ENCODE measurements at regions not wholly inside any gene's neighbourhood (a gene's known extent, or its start where the extent isn't known, plus 50 kb on each side); places are given as distances from the start of the nearest gene placed in this dataset.
A peak's percentile ranks its signal among the peaks of the same experiment; 100 is the strongest.
"Not testable (repeated sequence)": the region's sequence is repeated elsewhere in the genome, so short reads cannot be mapped to it uniquely, and the experiment has no call there.

DNA sequence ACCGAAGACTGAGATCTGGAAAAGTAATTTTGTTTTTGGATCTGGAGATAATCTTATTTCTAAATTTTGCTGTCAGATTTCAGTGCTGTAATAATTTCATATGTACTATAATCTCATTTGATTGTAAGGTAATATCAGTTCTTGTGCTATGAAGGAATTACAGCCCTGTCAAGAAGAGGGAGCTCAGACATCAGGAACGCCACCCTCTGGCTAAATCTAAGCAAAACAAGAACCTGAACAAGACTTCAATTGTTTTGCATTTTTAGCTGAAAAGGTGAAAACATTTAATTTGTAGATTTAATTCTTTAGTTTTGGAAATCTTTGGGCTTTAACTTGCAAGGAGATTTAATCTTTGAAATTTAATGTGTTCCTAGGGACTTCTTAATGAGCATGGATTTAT is 525.4 kb upstream of the HS3ST1 start:
- H3K9ac ChIP-seq (ENCODE audit: low read depth in 1 of 2, low read length in 2 of 2): no peak overlapping the region
- no peak for DNase-seq (ENCODE audit: low spot score)
- WGBS: 63% methylated on average over 2 of the region's 2 CpGs

DNA sequence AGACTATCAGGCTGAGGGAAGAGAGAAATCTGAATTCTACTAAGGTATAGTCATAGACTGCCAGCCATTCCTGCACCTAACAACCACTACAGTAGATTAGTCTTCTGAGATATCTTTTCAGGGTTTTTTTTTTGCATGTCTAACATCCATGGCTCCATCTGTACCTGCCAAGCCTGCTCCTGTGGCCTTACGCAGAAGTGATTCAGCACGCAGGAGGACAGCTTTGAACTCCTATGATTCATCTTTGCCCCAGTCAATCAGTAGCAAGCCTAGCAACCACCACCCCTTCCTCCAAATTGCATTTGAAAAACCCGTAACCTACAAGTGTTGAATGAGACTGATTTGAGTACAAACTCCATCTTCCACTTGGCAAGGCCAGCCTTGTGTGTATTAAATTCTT is 520.7 kb upstream of the HS3ST1 start:
- no peak overlapping the region for H3K9ac ChIP-seq (ENCODE audit: low read depth in 1 of 2, low read length in 2 of 2)
- H3K4me1 ChIP-seq (ENCODE audit: control insufficient read depth in 4 of 4, insufficient read depth in 4 of 4, low read length in 3 of 4): no peaks in the 10 kb centered on the region
- WGBS: 90% methylated on average over 3 of the region's 3 CpGs
- H3K27ac ChIP-seq (ENCODE audit: low read depth in 1 of 2, low read length in 2 of 2): no peak overlapping the region
- H3K27me3 ChIP-seq (ENCODE audit: control insufficient read depth in 4 of 4, insufficient read depth in 4 of 4, low read length in 3 of 4): peaks cover 0 to 2% (median 0%) of the 10 kb centered on the region in 4 donors
- no peak for DNase-seq (ENCODE audit: low spot score)
- TF ChIP-seq RAD21 (IDR thresholded peaks at IDR 0.05) (no peak), JUND (IDR thresholded peaks at IDR 0.05) (no peak), FOXA2 (IDR thresholded peaks at IDR 0.05) (no peak), HNF4G (IDR thresholded peaks at IDR 0.05) (no peak), SP1 (IDR thresholded peaks at IDR 0.05) (no peak), RXRA (IDR thresholded peaks at IDR 0.05) (no peak), FOXA1 (IDR thresholded peaks at IDR 0.05) (no peak), GABPA (IDR thresholded peaks at IDR 0.05 in 1 of 2, conservative IDR thresholded peaks at IDR 0.05 in 1 of 2) (no peak), TAF1 (conservative IDR thresholded peaks at IDR 0.05) (no peak), YY1 (IDR thresholded peaks at IDR 0.05) (no peak), NR2F2 (IDR thresholded peaks at IDR 0.05) (no peak)
- TF ChIP-seq, protein P1, sequence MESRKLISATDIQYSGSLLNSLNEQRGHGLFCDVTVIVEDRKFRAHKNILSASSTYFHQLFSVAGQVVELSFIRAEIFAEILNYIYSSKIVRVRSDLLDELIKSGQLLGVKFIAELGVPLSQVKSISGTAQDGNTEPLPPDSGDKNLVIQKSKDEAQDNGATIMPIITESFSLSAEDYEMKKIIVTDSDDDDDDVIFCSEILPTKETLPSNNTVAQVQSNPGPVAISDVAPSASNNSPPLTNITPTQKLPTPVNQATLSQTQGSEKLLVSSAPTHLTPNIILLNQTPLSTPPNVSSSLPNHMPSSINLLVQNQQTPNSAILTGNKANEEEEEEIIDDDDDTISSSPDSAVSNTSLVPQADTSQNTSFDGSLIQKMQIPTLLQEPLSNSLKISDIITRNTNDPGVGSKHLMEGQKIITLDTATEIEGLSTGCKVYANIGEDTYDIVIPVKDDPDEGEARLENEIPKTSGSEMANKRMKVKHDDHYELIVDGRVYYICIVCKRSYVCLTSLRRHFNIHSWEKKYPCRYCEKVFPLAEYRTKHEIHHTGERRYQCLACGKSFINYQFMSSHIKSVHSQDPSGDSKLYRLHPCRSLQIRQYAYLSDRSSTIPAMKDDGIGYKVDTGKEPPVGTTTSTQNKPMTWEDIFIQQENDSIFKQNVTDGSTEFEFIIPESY (IDR thresholded peaks at IDR 0.05): no peak
- TF ChIP-seq, protein P2, sequence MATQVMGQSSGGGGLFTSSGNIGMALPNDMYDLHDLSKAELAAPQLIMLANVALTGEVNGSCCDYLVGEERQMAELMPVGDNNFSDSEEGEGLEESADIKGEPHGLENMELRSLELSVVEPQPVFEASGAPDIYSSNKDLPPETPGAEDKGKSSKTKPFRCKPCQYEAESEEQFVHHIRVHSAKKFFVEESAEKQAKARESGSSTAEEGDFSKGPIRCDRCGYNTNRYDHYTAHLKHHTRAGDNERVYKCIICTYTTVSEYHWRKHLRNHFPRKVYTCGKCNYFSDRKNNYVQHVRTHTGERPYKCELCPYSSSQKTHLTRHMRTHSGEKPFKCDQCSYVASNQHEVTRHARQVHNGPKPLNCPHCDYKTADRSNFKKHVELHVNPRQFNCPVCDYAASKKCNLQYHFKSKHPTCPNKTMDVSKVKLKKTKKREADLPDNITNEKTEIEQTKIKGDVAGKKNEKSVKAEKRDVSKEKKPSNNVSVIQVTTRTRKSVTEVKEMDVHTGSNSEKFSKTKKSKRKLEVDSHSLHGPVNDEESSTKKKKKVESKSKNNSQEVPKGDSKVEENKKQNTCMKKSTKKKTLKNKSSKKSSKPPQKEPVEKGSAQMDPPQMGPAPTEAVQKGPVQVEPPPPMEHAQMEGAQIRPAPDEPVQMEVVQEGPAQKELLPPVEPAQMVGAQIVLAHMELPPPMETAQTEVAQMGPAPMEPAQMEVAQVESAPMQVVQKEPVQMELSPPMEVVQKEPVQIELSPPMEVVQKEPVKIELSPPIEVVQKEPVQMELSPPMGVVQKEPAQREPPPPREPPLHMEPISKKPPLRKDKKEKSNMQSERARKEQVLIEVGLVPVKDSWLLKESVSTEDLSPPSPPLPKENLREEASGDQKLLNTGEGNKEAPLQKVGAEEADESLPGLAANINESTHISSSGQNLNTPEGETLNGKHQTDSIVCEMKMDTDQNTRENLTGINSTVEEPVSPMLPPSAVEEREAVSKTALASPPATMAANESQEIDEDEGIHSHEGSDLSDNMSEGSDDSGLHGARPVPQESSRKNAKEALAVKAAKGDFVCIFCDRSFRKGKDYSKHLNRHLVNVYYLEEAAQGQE (IDR thresholded peaks at IDR 0.05): no peak
- TF ChIP-seq, protein P3, sequence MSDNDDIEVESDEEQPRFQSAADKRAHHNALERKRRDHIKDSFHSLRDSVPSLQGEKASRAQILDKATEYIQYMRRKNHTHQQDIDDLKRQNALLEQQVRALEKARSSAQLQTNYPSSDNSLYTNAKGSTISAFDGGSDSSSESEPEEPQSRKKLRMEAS (IDR thresholded peaks at IDR 0.05): no peak
- no peaks in the 10 kb centered on the region for H3K9me3 ChIP-seq (ENCODE audit: control insufficient read depth in 4 of 4, low read length in 3 of 4)
- no peak overlapping the region for H3K4me3 ChIP-seq (ENCODE audit: low read depth in 1 of 3, low read length in 3 of 3)
- no peaks in the 10 kb centered on the region for H3K36me3 ChIP-seq (ENCODE audit: control insufficient read depth in 4 of 4, insufficient read depth in 3 of 4, low read depth in 1 of 4, low read length in 3 of 4)

More for the DNA sequence above, 525.4 kb upstream of the HS3ST1 start:
- Histone ChIP-seq H3K27me3 (ENCODE audit: control insufficient read depth in 4 of 4, insufficient read depth in 4 of 4, low read length in 3 of 4) (no peaks in the 10 kb centered on the region), H3K4me1 (ENCODE audit: control insufficient read depth in 4 of 4, insufficient read depth in 4 of 4, low read length in 3 of 4) (no peaks in the 10 kb centered on the region), H3K9me3 (ENCODE audit: control insufficient read depth in 4 of 4, low read length in 3 of 4) (peaks cover 0 to 2% (median 0%) of the 10 kb centered on the region in 4 donors), H3K4me3 (ENCODE audit: low read depth in 1 of 3, low read length in 3 of 3) (no peak overlapping the region), H3K27ac (ENCODE audit: low read depth in 1 of 2, low read length in 2 of 2) (no peak overlapping the region), H3K36me3 (ENCODE audit: control insufficient read depth in 4 of 4, insufficient read depth in 3 of 4, low read depth in 1 of 4, low read length in 3 of 4) (no peaks in the 10 kb centered on the region)
- TF ChIP-seq YY1 (IDR thresholded peaks at IDR 0.05): no peak
- TF ChIP-seq, protein P4, sequence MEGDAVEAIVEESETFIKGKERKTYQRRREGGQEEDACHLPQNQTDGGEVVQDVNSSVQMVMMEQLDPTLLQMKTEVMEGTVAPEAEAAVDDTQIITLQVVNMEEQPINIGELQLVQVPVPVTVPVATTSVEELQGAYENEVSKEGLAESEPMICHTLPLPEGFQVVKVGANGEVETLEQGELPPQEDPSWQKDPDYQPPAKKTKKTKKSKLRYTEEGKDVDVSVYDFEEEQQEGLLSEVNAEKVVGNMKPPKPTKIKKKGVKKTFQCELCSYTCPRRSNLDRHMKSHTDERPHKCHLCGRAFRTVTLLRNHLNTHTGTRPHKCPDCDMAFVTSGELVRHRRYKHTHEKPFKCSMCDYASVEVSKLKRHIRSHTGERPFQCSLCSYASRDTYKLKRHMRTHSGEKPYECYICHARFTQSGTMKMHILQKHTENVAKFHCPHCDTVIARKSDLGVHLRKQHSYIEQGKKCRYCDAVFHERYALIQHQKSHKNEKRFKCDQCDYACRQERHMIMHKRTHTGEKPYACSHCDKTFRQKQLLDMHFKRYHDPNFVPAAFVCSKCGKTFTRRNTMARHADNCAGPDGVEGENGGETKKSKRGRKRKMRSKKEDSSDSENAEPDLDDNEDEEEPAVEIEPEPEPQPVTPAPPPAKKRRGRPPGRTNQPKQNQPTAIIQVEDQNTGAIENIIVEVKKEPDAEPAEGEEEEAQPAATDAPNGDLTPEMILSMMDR (IDR thresholded peaks at IDR 0.05; ENCODE audit: low read depth, low read length, missing input control): peak; percentile 12
- peak; percentile 44 to 63 for TF ChIP-seq RAD21 (IDR thresholded peaks at IDR 0.05)
- TF ChIP-seq HNF4A (conservative IDR thresholded peaks at IDR 0.05): no peak

DNA sequence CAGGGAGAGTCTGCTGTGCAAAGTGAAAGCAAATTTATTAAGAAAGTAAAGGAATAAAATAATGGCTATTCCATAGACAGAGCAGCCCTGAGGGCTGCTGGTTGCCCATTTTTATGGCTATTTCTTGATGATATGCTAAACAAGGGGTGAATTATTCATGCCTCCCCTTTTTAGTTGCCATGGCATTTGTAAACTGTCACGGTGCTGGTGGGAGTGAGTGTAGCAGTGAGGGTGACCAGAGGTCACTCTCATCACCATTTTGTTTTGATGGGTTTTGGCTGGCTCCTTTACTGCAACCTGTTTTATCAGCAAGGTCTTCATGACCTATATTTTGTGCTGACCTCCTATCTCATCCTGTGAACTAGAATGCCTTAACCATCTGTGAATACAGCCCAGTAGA is 518.9 kb upstream of the HS3ST1 start:
- DNase-seq (ENCODE audit: low spot score); H3K4me1 ChIP-seq (ENCODE audit: control insufficient read depth in 4 of 4, insufficient read depth in 4 of 4, low read length in 3 of 4); H3K27ac ChIP-seq (ENCODE audit: low read depth in 1 of 2, low read length in 2 of 2); H3K36me3 ChIP-seq (ENCODE audit: control insufficient read depth in 4 of 4, insufficient read depth in 3 of 4, low read depth in 1 of 4, low read length in 3 of 4); H3K9ac ChIP-seq (ENCODE audit: low read depth in 1 of 2, low read length in 2 of 2); H3K27me3 ChIP-seq (ENCODE audit: control insufficient read depth in 4 of 4, insufficient read depth in 4 of 4, low read length in 3 of 4); H3K4me3 ChIP-seq (ENCODE audit: low read depth in 1 of 3, low read length in 3 of 3); H3K9me3 ChIP-seq (ENCODE audit: control insufficient read depth in 4 of 4, low read length in 3 of 4): not testable (repeated sequence)
- WGBS: 36% methylated on average over 1 of the region's 1 CpG
